ENCODE measurements at regions not wholly inside any gene's neighbourhood (a gene's known extent, or its start where the extent isn't known, plus 50 kb on each side); places are given as distances from the start of the nearest gene placed in this dataset.

- Histone ChIP-seq H3K9me3 (no peaks in the 10 kb centered on the region), H3K27ac (no peak overlapping the region), H3K27me3 (no peaks in the 10 kb centered on the region), H3K4me3 (no peak overlapping the region), H3K36me3 (no peaks in the 10 kb centered on the region), H3K4me1 (no peaks in the 10 kb centered on the region)
- WGBS, 2 donors: 62 to 74% methylated on average over 7 to 9 of the region's 9 CpGs
- intact Hi-C loops (cut with DNase I): no loop called here
- no peak for DNase-seq
- TF ChIP-seq POLR2A (IDR thresholded peaks at IDR 0.05) (no peak), CTCF (IDR thresholded peaks at IDR 0.05) (no peak)
These were observed 94.7 kb upstream of the PRSS58 start for GRCh38 chr7:142352543-142352942.

GRCh38 chr7:142351145-142351544 lies 93.3 kb upstream of the PRSS58 start:
- Histone ChIP-seq H3K9me3 (no peaks in the 10 kb centered on the region), H3K4me1 (no peaks in the 10 kb centered on the region), H3K36me3 (no peaks in the 10 kb centered on the region), H3K27me3 (no peaks in the 10 kb centered on the region), H3K27ac (no peak overlapping the region), H3K4me3 (no peak overlapping the region)
- DNase-seq: no peak
- intact Hi-C loops (cut with DNase I): no loop called here
- 81 to 82% methylated on average over 5 of the region's 5 CpGs for WGBS, 2 donors
- TF ChIP-seq CTCF (IDR thresholded peaks at IDR 0.05) (no peak), POLR2A (IDR thresholded peaks at IDR 0.05) (no peak)

DNA sequence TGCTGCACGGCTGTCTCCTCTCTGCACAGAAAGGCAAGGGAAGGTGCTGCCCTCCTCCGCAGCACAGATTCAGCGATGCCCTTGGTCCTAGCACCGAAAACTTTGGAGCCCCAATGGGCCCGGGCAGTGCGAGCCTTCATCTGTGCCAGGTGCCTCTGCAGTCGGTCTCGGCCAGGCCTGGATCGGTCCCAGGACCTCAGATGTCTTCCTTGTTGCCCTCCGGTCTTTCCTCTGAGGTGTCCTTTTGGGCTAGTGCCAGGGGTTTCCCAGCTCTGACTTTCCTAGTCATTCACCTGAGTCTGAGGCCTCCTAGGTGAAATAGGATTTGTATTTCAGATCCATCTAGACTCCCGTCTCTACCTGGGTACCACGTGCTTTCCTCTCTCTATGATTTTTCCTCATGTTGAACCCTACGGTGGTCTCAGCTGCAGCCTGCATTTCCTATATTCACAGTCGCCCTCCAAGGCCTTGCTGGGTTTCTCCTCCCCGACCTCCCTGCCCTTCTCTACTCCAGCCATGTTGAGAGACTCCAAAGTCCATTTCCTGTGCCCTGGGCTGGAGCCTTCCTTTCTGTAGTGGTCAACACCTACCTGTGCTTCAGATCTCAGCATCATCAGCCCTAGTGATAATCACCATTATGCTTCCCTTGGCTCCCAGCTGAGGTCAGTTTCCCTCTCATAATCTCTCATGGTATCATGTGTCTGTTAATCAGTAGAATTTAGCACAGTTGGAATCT lies 92.0 kb upstream of the PRSS58 start:
- intact Hi-C loops (cut with DNase I): no loop called here
- no peaks in the 10 kb centered on the region for H3K36me3 ChIP-seq
- no peak for DNase-seq
- no peak overlapping the region for H3K27ac ChIP-seq
- H3K4me3 ChIP-seq: no peak overlapping the region
- TF ChIP-seq CTCF (IDR thresholded peaks at IDR 0.05) (no peak), POLR2A (IDR thresholded peaks at IDR 0.05) (no peak)
- 52 to 75% methylated on average over 13 to 15 of the region's 15 CpGs for WGBS, 2 donors
- no peaks in the 10 kb centered on the region for H3K9me3 ChIP-seq
- H3K4me1 ChIP-seq: no peaks in the 10 kb centered on the region
- H3K27me3 ChIP-seq: peaks cover 0 to 2% (median 0%) of the 10 kb centered on the region in 4 donors

GRCh38 chr7:142348921-142349405 lies 91.1 kb upstream of the PRSS58 start:
- no peaks in the 10 kb centered on the region for H3K36me3 ChIP-seq
- H3K4me1 ChIP-seq: no peaks in the 10 kb centered on the region
- TF ChIP-seq CTCF (IDR thresholded peaks at IDR 0.05) (no peak), POLR2A (IDR thresholded peaks at IDR 0.05) (no peak)
- no peak for DNase-seq
- intact Hi-C loops (cut with DNase I): no loop called here
- H3K9me3 ChIP-seq: no peaks in the 10 kb centered on the region
- peaks cover 0 to 5% (median 0%) of the 10 kb centered on the region in 4 donors for H3K27me3 ChIP-seq
- no peak overlapping the region for H3K27ac ChIP-seq
- 60 to 74% methylated on average over 6 of the region's 6 CpGs for WGBS, 2 donors
- H3K4me3 ChIP-seq: no peak overlapping the region

GRCh38 chr7:142348100-142348499 lies 90.2 kb upstream of the PRSS58 start:
- no peaks in the 10 kb centered on the region for H3K9me3 ChIP-seq
- no peak for DNase-seq
- intact Hi-C loops (cut with DNase I): no loop called here
- no peak for TF ChIP-seq POLR2A (IDR thresholded peaks at IDR 0.05)
- TF ChIP-seq CTCF (IDR thresholded peaks at IDR 0.05): no peak
- H3K27me3 ChIP-seq: peaks cover 0 to 5% (median 0%) of the 10 kb centered on the region in 4 donors
- WGBS, 2 donors: 56 to 81% methylated on average over 3 of the region's 3 CpGs
- H3K27ac ChIP-seq: no peak overlapping the region
- no peaks in the 10 kb centered on the region for H3K36me3 ChIP-seq
- H3K4me1 ChIP-seq: no peaks in the 10 kb centered on the region
- H3K4me3 ChIP-seq: no peak overlapping the region
